Omental fat pad (tissue), 3 donors: ENCODE measurements at regions not wholly inside any gene's neighbourhood (a gene's known extent, or its start where the extent isn't known, plus 50 kb on each side); places are given as distances from the start of the nearest gene placed in this dataset.
A peak's percentile ranks its signal among the peaks of the same experiment; 100 is the strongest.

Source experiments
- ATAC-seq: fragments of 150-250 bp; one replicate; pipeline ENCODE4 v1.9.1; 2016; ENCODE audit warnings: mild to moderate bottlenecking, moderate library complexity; ENCODE audit not compliant: low FRiP score
- DNase-seq: peaks from one replicate; pipeline ENCODE4 v3.0.0-alpha.2; 2019; ENCODE audit warnings: low spot score
- CTCF ChIP-seq, 3 donors: fragments of 450-650 bp; IDR thresholded peaks; one replicate each; pipeline ENCODE4 v1.5.1; 2016 to 2017; ENCODE audit warnings: antibody characterized with exemption in 3 of 3, mild to moderate bottlenecking in 3 of 3, moderate library complexity in 2 of 3

GRCh38 chr15:78695046-78695671 is 54.1 kb upstream of the CHRNB4 start:
- no peak for TF ChIP-seq CTCF (IDR thresholded peaks at IDR 0.05)
- no peak for DNase-seq
- no peak for ATAC-seq

DNA sequence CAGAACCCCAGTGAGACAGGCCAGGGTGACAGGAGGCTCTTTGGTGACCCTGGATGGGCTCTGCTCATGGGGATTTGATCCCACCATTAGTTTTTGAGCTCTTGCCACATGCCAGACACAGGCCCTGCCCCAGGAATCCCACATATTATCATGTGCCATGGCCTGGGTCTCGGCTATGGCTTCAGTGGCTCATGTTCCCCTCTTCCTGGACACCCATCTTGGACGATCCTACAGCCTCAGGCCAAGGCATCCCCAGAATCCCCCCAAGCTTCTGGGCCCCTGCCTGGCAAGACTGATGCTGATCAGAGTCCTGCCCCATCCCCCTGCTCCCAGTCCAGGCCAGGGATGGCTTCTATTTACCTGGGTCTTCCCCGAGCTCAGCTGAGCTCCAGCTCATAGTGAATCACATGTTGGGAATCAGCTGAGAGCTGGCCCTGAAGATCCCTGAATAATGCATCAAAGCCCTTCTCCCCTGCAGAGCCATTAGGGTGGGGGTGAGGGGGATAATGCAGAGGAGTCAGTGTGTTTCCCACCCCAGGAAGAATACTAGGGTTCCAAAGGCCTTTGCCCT is 50.9 kb upstream of the CHRNB4 start:
- no peak for ATAC-seq

GRCh38 chr15:78691167-78691850 is 50.3 kb upstream of the CHRNB4 start:
- no peak for TF ChIP-seq CTCF (IDR thresholded peaks at IDR 0.05)
- ATAC-seq (peak; percentile 10), DNase-seq (no peak)

More for the DNA sequence above, 50.9 kb upstream of the CHRNB4 start:
- TF ChIP-seq CTCF (IDR thresholded peaks at IDR 0.05) = no peak
- DNase-seq = no peak
